GM18868 (cell line): ENCODE measurements at regions not wholly inside any gene's neighbourhood (a gene's known extent, or its start where the extent isn't known, plus 50 kb on each side); places are given as distances from the start of the nearest gene placed in this dataset.

Source experiments
- ATAC-seq: cut with Tn5 transposase; IDR thresholded peaks from one replicate; pipeline ENCODE4 v1.9.1; 2021; ENCODE audit warnings: mild to moderate bottlenecking, moderate library complexity; ENCODE audit not compliant: unreplicated experiment

DNA sequence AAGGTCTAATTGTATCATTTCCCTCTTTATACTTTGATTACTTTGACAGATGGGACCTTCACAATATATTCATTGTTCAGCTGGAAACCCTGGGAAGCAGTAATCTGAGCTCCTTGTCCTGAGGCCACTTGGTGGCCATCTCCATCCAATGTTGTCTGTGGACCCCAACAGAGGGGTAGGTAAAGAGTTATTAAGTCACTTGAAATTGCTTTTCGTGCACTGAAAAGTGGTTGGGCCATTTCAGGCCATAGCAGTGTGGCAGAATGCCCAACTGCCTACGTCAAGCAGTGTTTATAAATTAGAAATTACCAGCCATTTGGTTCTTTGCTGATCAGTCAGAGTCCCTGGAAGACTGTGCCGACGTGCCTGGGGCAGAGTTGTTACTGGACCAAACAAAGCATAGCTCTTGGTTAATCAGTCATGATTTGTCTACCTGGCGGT is 308.3 kb upstream of the USP25 start:
- no peak for ATAC-seq

GRCh38 chr21:15421947-15422346 is 307.8 kb upstream of the USP25 start:
- ATAC-seq: peak; percentile 35

DNA sequence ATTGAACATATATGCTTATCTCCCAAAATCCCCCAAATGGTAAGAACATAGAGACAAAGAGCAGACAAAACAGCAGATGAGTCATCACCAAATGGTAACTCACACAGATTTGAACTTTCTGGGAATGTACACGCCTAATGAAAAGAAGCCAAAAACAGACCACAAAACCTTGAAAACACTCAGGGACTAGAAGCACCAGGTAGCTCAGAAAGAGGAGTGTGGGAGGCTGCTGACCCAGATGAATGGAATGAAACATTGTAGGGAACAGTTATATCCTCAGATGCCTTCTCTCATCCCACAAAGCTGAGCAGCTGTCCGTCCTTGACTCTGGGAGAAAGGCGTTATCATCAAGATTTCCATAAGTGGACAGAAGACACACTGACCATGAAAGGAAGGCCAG is 307.0 kb upstream of the USP25 start:
- ATAC-seq: peak; percentile 67

DNA sequence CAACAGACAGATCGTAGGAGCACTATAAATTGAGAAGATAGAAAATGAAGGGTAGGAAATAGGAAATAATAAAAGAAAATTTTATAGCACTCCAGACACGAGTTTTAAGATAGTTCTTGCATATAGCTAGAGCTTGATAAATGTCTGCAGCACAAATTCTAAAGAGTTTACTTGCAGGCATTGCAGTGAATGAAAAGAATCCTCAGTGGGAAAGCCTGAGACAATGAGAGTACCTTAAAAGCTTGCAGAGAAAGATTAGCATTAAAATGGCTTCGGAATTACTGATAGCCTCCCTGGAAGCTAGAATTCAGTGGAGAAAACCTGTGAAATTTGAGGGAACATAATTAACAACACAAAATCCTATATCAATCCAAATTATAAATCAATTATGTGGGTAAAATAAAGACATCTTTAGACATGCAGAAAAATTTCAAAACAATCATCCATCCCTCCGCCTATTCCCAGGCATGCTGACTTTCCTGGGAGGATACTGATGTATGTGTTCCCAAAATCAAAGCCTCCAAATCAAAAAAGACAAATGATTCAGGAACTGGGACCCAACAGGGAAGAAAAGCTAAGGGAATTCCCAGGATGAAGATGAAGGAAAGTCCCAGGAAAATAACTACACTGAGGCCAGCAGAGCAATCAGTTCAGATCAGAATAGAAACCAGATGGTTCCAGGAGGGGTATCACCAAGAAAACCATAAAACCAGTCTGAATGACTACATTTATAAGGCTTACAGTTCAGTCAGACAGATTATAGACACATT is 305.9 kb upstream of the USP25 start:
- ATAC-seq: no peak

DNA sequence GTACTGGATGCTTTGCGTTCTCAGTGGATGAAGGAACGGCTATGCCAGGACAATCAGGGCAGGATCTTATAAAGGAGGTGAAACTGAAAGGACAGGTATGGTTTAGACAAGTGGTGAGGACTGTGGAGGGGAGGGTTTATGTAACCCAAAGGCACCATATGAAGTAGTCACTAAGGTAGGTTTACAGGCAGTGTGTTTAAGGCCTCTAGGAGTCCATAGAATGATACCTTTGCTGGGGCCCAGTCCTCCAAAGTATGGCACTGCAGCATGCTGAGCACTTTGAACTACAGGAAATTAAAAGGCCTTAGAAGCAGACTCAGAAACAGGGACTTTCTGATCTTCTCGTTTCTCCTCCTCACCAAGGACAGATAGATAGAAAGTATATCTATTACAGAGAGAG is 304.7 kb upstream of the USP25 start:
- no peak for ATAC-seq

- ATAC-seq: no peak
Measured at GRCh38 chr21:15430023-15430422, 299.8 kb upstream of the USP25 start.

GRCh38 chr21:15430577-15430976 is 299.2 kb upstream of the USP25 start:
- ATAC-seq: no peak

DNA sequence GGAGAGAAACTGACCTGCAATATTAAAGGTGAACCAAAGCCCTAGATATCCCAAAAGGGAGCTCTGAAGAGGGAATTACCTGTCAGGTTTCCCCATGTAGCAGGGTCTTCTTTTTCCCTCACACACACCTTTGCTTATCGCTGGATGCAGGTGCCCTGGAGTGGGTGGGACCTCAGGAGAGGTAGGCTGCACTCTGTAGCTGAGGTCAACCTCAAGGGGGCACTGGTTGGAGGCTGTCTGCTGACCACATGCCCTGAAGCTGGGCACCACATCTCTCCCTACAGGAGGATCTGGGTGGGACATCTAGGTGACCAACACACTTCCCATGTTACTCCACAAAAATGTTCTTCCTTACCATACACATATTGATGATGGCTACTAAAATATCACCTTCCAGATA is 298.7 kb upstream of the USP25 start:
- no peak for ATAC-seq

- ATAC-seq: no peak
Measured at GRCh38 chr21:15433091-15433490, 296.7 kb upstream of the USP25 start.

- no peak for ATAC-seq
Measured at GRCh38 chr21:15434163-15434905, 295.4 kb upstream of the USP25 start.

DNA sequence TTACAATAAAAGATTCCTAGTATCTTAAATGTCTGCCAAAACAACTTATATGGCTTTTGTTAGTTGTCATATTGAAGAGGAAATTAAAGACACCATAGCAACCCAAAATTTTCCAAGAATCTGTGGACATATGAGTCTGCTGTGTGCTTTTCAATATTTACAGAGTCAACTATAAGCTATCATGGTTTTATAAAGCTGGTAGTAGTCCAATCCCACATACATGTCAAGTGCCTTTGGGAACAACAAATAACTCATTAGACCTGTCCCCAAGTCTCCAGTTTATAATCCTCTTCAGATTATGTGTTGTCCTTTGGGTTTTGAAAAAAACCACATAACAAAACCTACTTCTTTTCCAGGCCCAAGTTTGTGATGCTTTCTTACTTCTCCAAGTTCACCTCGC is 293.8 kb upstream of the USP25 start:
- ATAC-seq: no peak

DNA sequence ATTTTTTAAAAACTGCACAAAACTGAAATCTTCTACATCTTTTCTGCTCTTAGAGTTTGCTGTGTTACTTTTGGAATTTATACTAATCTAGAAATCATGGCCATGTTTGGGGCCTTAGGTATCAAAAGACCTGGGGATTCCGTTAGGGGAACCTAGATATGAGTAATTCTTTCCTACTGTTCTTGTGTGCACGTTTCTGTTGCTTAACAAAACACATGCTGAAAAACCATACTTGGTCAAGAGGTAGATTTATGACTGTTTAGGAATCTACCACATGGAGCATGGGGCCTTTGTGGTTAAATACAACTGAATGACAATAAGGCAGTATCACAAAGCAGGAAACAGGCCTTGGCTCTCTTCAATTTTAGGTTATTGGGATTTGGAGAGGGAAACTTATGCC is 291.9 kb upstream of the USP25 start:
- peak; percentile 98 for ATAC-seq

DNA sequence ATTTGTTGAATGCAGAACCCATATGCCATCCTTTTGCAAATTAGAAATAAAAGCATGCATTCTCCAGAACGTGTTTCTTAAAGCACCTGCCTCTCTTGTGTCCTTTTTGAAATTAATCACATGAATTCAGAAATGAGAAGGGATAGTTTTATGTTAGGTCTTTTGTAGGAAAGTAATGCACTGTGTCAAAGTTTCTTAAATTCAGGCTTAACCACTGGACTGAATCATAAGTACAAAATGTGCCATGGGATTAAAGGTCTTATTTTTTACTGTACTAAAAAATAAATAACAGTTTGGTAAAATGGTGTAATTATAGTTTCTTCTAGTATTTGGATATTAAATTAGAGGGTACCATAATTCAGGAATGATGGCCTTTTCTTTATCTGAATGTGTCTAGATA is 290.1 kb upstream of the USP25 start:
- ATAC-seq: no peak

DNA sequence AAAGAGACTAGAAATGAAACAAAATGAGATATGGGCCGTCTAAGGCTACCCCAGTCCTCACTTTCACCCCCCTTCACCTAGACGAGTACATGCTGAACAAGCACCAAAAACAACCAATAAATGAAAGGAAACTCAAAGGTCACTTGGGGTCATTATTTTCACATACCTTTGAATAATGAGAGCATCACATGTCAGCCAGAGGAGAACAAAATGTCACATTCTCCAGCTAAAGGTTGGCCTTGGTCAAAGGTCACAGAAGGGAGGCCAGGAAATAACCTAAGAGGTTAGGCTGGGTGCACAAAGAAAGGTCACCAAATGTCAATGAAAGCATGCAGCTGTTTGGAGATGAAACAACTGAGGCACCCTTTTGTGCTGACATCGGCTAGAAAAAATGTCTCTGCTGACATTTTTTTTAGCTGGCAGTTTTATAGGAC is 288.7 kb upstream of the USP25 start:
- ATAC-seq: no peak

- no peak for ATAC-seq
Measured at GRCh38 chr21:15441992-15442391, 287.8 kb upstream of the USP25 start.

DNA sequence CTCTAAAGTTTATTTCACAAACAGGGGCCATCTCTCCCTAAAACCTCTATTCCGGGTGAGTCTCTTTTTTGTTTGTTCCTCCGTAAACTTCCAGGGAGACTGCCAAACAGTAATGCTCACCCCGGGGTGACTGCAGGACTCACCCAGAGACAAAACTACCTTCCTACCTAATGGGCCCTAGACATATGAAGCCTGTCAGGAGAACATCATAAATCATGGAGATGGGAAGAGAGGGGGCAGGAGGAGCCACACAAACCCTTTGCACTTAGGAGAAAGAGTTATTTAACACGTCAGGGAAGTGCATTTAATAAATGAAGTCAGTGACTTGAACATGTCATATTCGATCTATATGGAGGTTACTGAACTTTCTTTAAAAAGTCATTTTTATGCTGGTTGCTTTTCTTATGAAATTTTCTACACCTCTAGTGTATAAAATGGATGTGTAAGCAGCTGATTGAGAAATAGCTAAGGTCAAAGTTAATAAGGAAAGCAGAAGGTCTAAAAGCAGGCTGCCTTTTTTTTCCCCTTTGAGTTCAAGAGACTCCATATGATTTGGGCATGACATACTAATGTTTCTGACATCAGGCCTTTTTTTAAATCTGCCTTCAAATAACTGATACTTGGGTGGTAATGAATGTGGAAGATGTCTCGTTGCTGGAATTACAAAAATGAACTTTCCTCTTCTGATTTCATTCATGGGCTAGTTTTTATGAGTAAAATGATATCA is 286.9 kb upstream of the USP25 start:
- no peak for ATAC-seq

- no peak for ATAC-seq
Measured at GRCh38 chr21:15443740-15444117, 286.1 kb upstream of the USP25 start.

DNA sequence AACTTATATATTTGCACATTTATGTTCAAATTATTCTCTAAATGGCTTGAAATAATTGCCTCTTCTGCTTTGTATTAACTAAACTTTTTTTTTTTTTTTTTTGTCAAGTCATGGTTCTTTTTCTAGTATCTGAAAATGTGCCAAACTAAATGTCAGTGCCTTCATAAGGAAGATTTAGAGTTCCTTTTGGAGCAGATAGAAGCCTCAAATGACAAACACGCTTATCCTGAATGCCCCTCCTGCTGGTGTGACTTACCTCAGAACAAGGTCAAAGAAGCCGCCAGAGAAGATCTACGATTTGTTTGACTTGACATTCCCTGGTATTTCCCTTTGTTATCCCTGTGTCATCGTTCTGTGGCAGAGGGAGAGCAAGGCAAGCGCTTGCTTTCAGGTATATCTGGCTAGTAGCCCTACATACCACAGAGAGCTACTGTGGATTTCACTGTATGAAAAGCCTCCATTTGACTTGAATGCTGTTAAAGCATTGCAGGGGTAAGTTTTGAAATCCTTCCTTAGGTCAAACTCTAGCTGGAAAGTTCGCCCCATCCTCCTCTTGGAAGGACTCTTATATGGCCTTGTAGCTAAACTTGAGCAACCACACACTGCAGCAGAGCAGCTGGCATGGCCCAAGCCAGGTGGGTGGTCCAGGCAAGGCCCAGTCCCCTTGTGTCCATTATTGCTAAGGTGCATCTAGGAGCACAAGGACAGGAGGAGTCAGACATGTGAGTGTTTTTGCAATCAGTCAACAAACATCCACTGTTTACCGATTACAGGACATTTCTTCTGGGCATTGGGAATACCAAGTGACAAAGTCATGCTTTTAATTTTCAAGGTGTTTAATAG is 285.4 kb upstream of the USP25 start:
- no peak for ATAC-seq

- peak; percentile 96 for ATAC-seq
Measured at GRCh38 chr21:15445327-15445726, 284.5 kb upstream of the USP25 start.

GRCh38 chr21:15446223-15446622 is 283.6 kb upstream of the USP25 start:
- ATAC-seq: no peak

DNA sequence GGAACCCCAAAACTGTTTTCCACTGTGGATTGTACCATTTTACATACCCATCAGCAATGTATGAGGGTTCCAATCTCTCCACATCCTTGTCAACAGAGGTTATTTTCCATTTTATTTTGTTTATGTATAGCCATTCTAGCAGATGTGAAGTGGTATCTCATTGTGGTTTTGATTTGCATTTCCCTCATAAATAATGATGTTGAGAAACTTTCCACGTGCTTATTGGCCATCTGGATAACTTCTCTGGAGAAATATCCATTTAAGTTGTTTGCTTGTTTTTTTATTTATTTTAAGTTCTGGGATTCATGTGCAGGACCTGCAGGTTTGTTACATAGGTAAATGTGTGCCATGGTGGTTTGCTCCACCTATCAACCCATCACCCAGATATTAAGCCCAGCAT is 280.2 kb upstream of the USP25 start:
- no peak for ATAC-seq
